ENCODE measurements at regions not wholly inside any gene's neighbourhood (a gene's known extent, or its start where the extent isn't known, plus 50 kb on each side); places are given as distances from the start of the nearest gene placed in this dataset.
A peak's percentile ranks its signal among the peaks of the same experiment; 100 is the strongest.

- no peak overlapping the region for H3K14ac ChIP-seq (ENCODE audit: low read length)
- H2BK12ac ChIP-seq (ENCODE audit: low read length): no peak overlapping the region
- H2BK5ac ChIP-seq (ENCODE audit: low read length): no peak overlapping the region
- no peak overlapping the region for H3K4me2 ChIP-seq (ENCODE audit: insufficient read depth, low read length, poor library complexity, severe bottlenecking)
- no peaks in the 10 kb centered on the region for H3K36me3 ChIP-seq (replicated peaks in 1 of 2; ENCODE audit: control insufficient read depth in 2 of 2, insufficient read depth in 2 of 2, low read length in 2 of 2)
- no peaks in the 10 kb centered on the region for H3K4me1 ChIP-seq (ENCODE audit: control insufficient read depth in 2 of 2, insufficient read depth in 1 of 2, low read depth in 1 of 2, low read length in 2 of 2)
- H2BK120ac ChIP-seq (ENCODE audit: low read depth, low read length): no peak overlapping the region
- H4K8ac ChIP-seq (ENCODE audit: low read depth, low read length): no peak overlapping the region
- H3K18ac ChIP-seq (ENCODE audit: low read length): no peak overlapping the region
- H3K4ac ChIP-seq (ENCODE audit: low read length): no peak overlapping the region
- DNase-seq (ENCODE audit: low spot score): no peak
- no peak overlapping the region for H2AK5ac ChIP-seq (ENCODE audit: low read depth, low read length)
- H2AFZ ChIP-seq (ENCODE audit: low read length): no peak overlapping the region
- H3K9ac ChIP-seq (ENCODE audit: low read depth, low read length, poor library complexity): no peak overlapping the region
- no peak overlapping the region for H2BK15ac ChIP-seq (ENCODE audit: low read length)
- H3K4me3 ChIP-seq (ENCODE audit: low read length in 2 of 2): no peak overlapping the region
- H3K27ac ChIP-seq (replicated peaks; ENCODE audit: low read length): no peak overlapping the region
- no CpG with 5 or more reads among the region's 2 CpGs for WGBS, 2 donors (ENCODE audit: extremely low coverage in 2 of 2, insufficient read length in 2 of 2, insufficient replicate concordance in 1 of 2)
- H3K79me1 ChIP-seq (ENCODE audit: low read depth, low read length): no peaks in the 10 kb centered on the region
- no peak overlapping the region for H4K91ac ChIP-seq (ENCODE audit: low read depth, low read length, poor library complexity)
- H3K9me3 ChIP-seq (replicated peaks in 1 of 2; ENCODE audit: control insufficient read depth in 2 of 2, insufficient read depth in 1 of 2, low read depth in 1 of 2, low read length in 2 of 2): peaks cover 0 to 8% of the 10 kb centered on the region in 2 donors
- H3K27me3 ChIP-seq (ENCODE audit: control insufficient read depth in 3 of 3, insufficient read depth in 3 of 3, low read depth in 1 of 3, low read length in 3 of 3): peaks cover 0 to 10% (median 0%) of the 10 kb centered on the region in 3 experiments
- no peak overlapping the region for H3K23ac ChIP-seq (ENCODE audit: low read depth, low read length, poor library complexity)
These were observed 235.4 kb downstream of the RPS24 start for GRCh38 chr10:78269060-78269459.

- Histone ChIP-seq H2BK120ac (ENCODE audit: low read depth, low read length) (no peak overlapping the region), H3K4me2 (ENCODE audit: insufficient read depth, low read length, poor library complexity, severe bottlenecking) (no peak overlapping the region), H3K14ac (ENCODE audit: low read length) (no peak overlapping the region), H3K79me1 (ENCODE audit: low read depth, low read length) (no peaks in the 10 kb centered on the region), H3K27ac (replicated peaks; ENCODE audit: low read length) (no peak overlapping the region), H3K27me3 (ENCODE audit: control insufficient read depth in 3 of 3, insufficient read depth in 3 of 3, low read depth in 1 of 3, low read length in 3 of 3) (peaks cover 0 to 10% (median 0%) of the 10 kb centered on the region in 3 experiments), H3K9ac (ENCODE audit: low read depth, low read length, poor library complexity) (no peak overlapping the region), H2BK12ac (ENCODE audit: low read length) (no peak overlapping the region), H2BK5ac (ENCODE audit: low read length) (no peak overlapping the region), H2AFZ (ENCODE audit: low read length) (no peak overlapping the region), H3K36me3 (replicated peaks in 1 of 2; ENCODE audit: control insufficient read depth in 2 of 2, insufficient read depth in 2 of 2, low read length in 2 of 2) (no peaks in the 10 kb centered on the region), H3K23ac (ENCODE audit: low read depth, low read length, poor library complexity) (no peak overlapping the region), H4K91ac (ENCODE audit: low read depth, low read length, poor library complexity) (no peak overlapping the region), H4K8ac (ENCODE audit: low read depth, low read length) (no peak overlapping the region), H3K18ac (ENCODE audit: low read length) (peak overlapping the region; percentile 38), H3K4ac (ENCODE audit: low read length) (no peak overlapping the region), H2AK5ac (ENCODE audit: low read depth, low read length) (no peak overlapping the region), H3K9me3 (replicated peaks in 1 of 2; ENCODE audit: control insufficient read depth in 2 of 2, insufficient read depth in 1 of 2, low read depth in 1 of 2, low read length in 2 of 2) (peaks cover 0 to 8% of the 10 kb centered on the region in 2 donors), H2BK15ac (ENCODE audit: low read length) (no peak overlapping the region), H3K4me1 (ENCODE audit: control insufficient read depth in 2 of 2, insufficient read depth in 1 of 2, low read depth in 1 of 2, low read length in 2 of 2) (peaks cover 0 to 6% of the 10 kb centered on the region in 2 donors), H3K4me3 (ENCODE audit: low read length in 2 of 2) (no peak overlapping the region)
- DNase-seq (ENCODE audit: low spot score): no peak
These were observed 238.7 kb downstream of the RPS24 start for GRCh38 chr10:78272329-78272728.

- no peak overlapping the region for H2BK120ac ChIP-seq (ENCODE audit: low read depth, low read length)
- H4K8ac ChIP-seq (ENCODE audit: low read depth, low read length): no peak overlapping the region
- no peak overlapping the region for H3K14ac ChIP-seq (ENCODE audit: low read length)
- H3K18ac ChIP-seq (ENCODE audit: low read length): peak overlapping the region; percentile 20
- H3K79me1 ChIP-seq (ENCODE audit: low read depth, low read length): no peaks in the 10 kb centered on the region
- WGBS, 2 donors (ENCODE audit: extremely low coverage in 2 of 2, insufficient read length in 2 of 2, insufficient replicate concordance in 1 of 2): no CpG with 5 or more reads among the region's 4 CpGs
- H2AK5ac ChIP-seq (ENCODE audit: low read depth, low read length): peak overlapping the region; percentile 12
- H2BK12ac ChIP-seq (ENCODE audit: low read length): no peak overlapping the region
- no peak overlapping the region for H3K4me2 ChIP-seq (ENCODE audit: insufficient read depth, low read length, poor library complexity, severe bottlenecking)
- H3K27me3 ChIP-seq (ENCODE audit: control insufficient read depth in 3 of 3, insufficient read depth in 3 of 3, low read depth in 1 of 3, low read length in 3 of 3): peaks cover 0 to 10% (median 0%) of the 10 kb centered on the region in 3 experiments
- H2BK15ac ChIP-seq (ENCODE audit: low read length): peak overlapping the region; percentile 9
- no peak overlapping the region for H2AFZ ChIP-seq (ENCODE audit: low read length)
- H4K91ac ChIP-seq (ENCODE audit: low read depth, low read length, poor library complexity): no peak overlapping the region
- H3K4me1 ChIP-seq (ENCODE audit: control insufficient read depth in 2 of 2, insufficient read depth in 1 of 2, low read depth in 1 of 2, low read length in 2 of 2): peaks cover 0 to 9% of the 10 kb centered on the region in 2 donors
- H3K4ac ChIP-seq (ENCODE audit: low read length): no peak overlapping the region
- no peak overlapping the region for H3K4me3 ChIP-seq (ENCODE audit: low read length in 2 of 2)
- no peak overlapping the region for H3K27ac ChIP-seq (replicated peaks; ENCODE audit: low read length)
- peak overlapping the region; percentile 5 for H3K23ac ChIP-seq (ENCODE audit: low read depth, low read length, poor library complexity)
- peaks cover 0 to 2% of the 10 kb centered on the region in 2 donors for H3K9me3 ChIP-seq (replicated peaks in 1 of 2; ENCODE audit: control insufficient read depth in 2 of 2, insufficient read depth in 1 of 2, low read depth in 1 of 2, low read length in 2 of 2)
- no peaks in the 10 kb centered on the region for H3K36me3 ChIP-seq (replicated peaks in 1 of 2; ENCODE audit: control insufficient read depth in 2 of 2, insufficient read depth in 2 of 2, low read length in 2 of 2)
- DNase-seq (ENCODE audit: low spot score): no peak
- H2BK5ac ChIP-seq (ENCODE audit: low read length): no peak overlapping the region
- H3K9ac ChIP-seq (ENCODE audit: low read depth, low read length, poor library complexity): no peak overlapping the region
These were observed 240.8 kb downstream of the RPS24 start for GRCh38 chr10:78274491-78274890.

- no peaks in the 10 kb centered on the region for H3K36me3 ChIP-seq (replicated peaks in 1 of 2; ENCODE audit: control insufficient read depth in 2 of 2, insufficient read depth in 2 of 2, low read length in 2 of 2)
- H3K18ac ChIP-seq (ENCODE audit: low read length): no peak overlapping the region
- no peak overlapping the region for H4K8ac ChIP-seq (ENCODE audit: low read depth, low read length)
- H3K27ac ChIP-seq (replicated peaks; ENCODE audit: low read length): no peak overlapping the region
- H2AFZ ChIP-seq (ENCODE audit: low read length): no peak overlapping the region
- no peak overlapping the region for H2BK15ac ChIP-seq (ENCODE audit: low read length)
- H3K9me3 ChIP-seq (replicated peaks in 1 of 2; ENCODE audit: control insufficient read depth in 2 of 2, insufficient read depth in 1 of 2, low read depth in 1 of 2, low read length in 2 of 2): peaks cover 0 to 2% of the 10 kb centered on the region in 2 donors
- H2AK5ac ChIP-seq (ENCODE audit: low read depth, low read length): no peak overlapping the region
- H3K27me3 ChIP-seq (ENCODE audit: control insufficient read depth in 3 of 3, insufficient read depth in 3 of 3, low read depth in 1 of 3, low read length in 3 of 3): peaks cover 0 to 10% (median 0%) of the 10 kb centered on the region in 3 experiments
- H3K4ac ChIP-seq (ENCODE audit: low read length): no peak overlapping the region
- H2BK5ac ChIP-seq (ENCODE audit: low read length): no peak overlapping the region
- H3K4me2 ChIP-seq (ENCODE audit: insufficient read depth, low read length, poor library complexity, severe bottlenecking): no peak overlapping the region
- WGBS, 2 donors (ENCODE audit: extremely low coverage in 2 of 2, insufficient read length in 2 of 2, insufficient replicate concordance in 1 of 2): no CpG with 5 or more reads among the region's 1 CpG
- H3K9ac ChIP-seq (ENCODE audit: low read depth, low read length, poor library complexity): no peak overlapping the region
- no peak overlapping the region for H2BK120ac ChIP-seq (ENCODE audit: low read depth, low read length)
- no peak overlapping the region for H3K23ac ChIP-seq (ENCODE audit: low read depth, low read length, poor library complexity)
- DNase-seq (ENCODE audit: low spot score): no peak
- H3K14ac ChIP-seq (ENCODE audit: low read length): no peak overlapping the region
- H3K4me3 ChIP-seq (ENCODE audit: low read length in 2 of 2): no peak overlapping the region
- no peak overlapping the region for H2BK12ac ChIP-seq (ENCODE audit: low read length)
- H3K79me1 ChIP-seq (ENCODE audit: low read depth, low read length): no peaks in the 10 kb centered on the region
- H4K91ac ChIP-seq (ENCODE audit: low read depth, low read length, poor library complexity): no peak overlapping the region
- H3K4me1 ChIP-seq (ENCODE audit: control insufficient read depth in 2 of 2, insufficient read depth in 1 of 2, low read depth in 1 of 2, low read length in 2 of 2): peaks cover 0 to 9% of the 10 kb centered on the region in 2 donors
These were observed 242.5 kb downstream of the RPS24 start for GRCh38 chr10:78276139-78276538.

Measured in neuronal stem cell (in vitro differentiated cells).